ENCODE measurements at regions not wholly inside any gene's neighbourhood (a gene's known extent, or its start where the extent isn't known, plus 50 kb on each side); places are given as distances from the start of the nearest gene placed in this dataset.
"Not testable (repeated sequence)": the region's sequence is repeated elsewhere in the genome, so short reads cannot be mapped to it uniquely, and the experiment has no call there.

DNA sequence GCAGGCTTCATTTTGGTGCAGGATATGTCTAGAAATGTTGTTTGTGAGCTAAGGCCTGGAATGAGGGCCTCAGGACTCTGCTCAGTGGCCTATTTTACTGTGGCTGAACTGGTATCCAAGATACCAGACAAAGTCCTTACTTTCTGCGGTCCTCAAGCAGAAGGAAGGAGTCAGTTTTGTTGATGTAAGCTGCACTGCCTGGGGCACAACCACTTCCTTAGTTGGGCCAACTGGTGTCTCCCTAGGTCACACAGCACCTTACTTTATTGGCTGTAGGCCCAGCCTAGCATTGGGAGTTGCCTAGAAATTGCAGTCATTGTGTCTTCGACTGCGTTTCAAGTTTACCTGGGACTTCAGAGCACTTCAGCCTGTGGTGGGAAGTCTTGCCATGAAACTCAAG, 1322.7 kb downstream of the AMY1C start:
- Mint-ChIP-seq H3K4me1 (no peaks in the 10 kb centered on the region), H3K27me3 (no peaks in the 10 kb centered on the region), H3K9me3 (peaks cover 3% of the 10 kb centered on the region), H3K27ac (no peak overlapping the region), H3K36me3 (ENCODE audit: low read depth) (no peaks in the 10 kb centered on the region), H3K4me3 (no peak overlapping the region)
- intact Hi-C loops (cut with micrococcal nuclease), result no loop called here
- DNase-seq, result no peak

DNA sequence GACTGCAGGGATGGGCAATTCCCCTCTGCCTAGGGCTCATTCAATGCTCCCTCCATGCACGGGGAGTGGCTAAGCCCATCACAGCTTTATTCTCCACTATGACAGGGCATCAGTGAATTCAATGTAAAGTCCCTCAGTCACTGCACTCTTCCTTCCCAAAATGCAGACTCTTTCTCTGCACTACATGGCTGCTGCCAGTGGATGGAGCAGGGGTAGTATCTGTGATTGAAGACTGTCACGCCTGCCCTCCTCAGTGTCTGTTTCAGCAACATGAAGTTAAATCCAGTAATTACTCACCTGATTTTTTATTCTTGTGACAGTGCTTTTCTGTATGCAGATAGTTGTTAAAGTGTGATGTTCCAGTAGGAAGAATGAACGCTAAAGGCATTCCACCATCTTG, 1323.2 kb downstream of the AMY1C start:
- H3K27ac Mint-ChIP-seq, result no peak overlapping the region
- no peaks in the 10 kb centered on the region for H3K36me3 Mint-ChIP-seq (ENCODE audit: low read depth)
- H3K4me3 Mint-ChIP-seq, result no peak overlapping the region
- H3K4me1 Mint-ChIP-seq, result no peaks in the 10 kb centered on the region
- H3K27me3 Mint-ChIP-seq, result no peaks in the 10 kb centered on the region
- H3K9me3 Mint-ChIP-seq, result peaks cover 3% of the 10 kb centered on the region
- intact Hi-C loops (cut with micrococcal nuclease), result no loop called here
- DNase-seq, result no peak

DNA sequence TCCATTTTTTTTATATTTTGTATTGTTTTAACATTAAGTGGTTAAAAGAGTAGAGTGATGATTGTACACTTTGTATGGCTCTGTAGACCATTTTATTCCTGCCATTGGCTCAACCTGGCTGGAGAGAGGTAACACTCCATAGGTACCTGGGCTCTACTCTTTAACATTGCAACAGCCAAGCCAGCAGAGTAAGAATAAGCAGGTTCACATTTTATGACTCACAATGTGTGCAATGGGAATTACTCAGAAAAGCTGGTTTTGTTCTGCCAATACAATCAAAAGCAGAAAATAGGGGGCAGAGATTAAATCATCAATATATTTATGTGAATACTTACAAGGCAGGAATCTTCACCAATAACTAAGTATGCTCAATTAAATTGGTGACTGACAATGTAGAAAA, 1324.0 kb downstream of the AMY1C start:
- H3K4me3 Mint-ChIP-seq, result no peak overlapping the region
- no peaks in the 10 kb centered on the region for H3K27me3 Mint-ChIP-seq
- intact Hi-C loops (cut with micrococcal nuclease), result no loop called here
- DNase-seq, result no peak
- no peaks in the 10 kb centered on the region for H3K4me1 Mint-ChIP-seq
- no peaks in the 10 kb centered on the region for H3K36me3 Mint-ChIP-seq (ENCODE audit: low read depth)
- peaks cover 3% of the 10 kb centered on the region for H3K9me3 Mint-ChIP-seq
- no peak overlapping the region for H3K27ac Mint-ChIP-seq

DNA sequence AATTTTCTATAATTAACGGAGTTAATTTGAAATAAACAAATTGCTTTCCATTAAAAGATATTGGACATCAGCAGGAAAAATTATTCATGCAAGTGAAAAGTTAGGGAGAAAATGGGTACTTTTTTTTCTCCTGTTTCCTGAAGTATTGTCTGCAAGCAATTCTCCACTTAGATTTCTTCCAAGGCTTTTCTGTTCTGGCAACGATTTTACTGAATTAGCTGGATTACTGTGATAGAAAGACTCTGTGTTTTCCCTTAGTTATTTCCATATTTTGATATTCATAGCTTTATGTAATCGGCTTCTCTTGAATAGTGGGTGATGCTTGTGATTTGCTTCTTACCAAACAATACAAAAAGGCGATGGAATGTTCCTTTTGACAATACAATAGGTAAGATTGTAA, 1333.9 kb downstream of the AMY1C start:
- DNase-seq, result no peak
- no peaks in the 10 kb centered on the region for H3K4me1 Mint-ChIP-seq
- intact Hi-C loops (cut with micrococcal nuclease), result no loop called here
- H3K27me3 Mint-ChIP-seq, result no peaks in the 10 kb centered on the region
- no peaks in the 10 kb centered on the region for H3K9me3 Mint-ChIP-seq
- no peaks in the 10 kb centered on the region for H3K36me3 Mint-ChIP-seq (ENCODE audit: low read depth)
- no peak overlapping the region for H3K4me3 Mint-ChIP-seq
- H3K27ac Mint-ChIP-seq, result no peak overlapping the region

DNA sequence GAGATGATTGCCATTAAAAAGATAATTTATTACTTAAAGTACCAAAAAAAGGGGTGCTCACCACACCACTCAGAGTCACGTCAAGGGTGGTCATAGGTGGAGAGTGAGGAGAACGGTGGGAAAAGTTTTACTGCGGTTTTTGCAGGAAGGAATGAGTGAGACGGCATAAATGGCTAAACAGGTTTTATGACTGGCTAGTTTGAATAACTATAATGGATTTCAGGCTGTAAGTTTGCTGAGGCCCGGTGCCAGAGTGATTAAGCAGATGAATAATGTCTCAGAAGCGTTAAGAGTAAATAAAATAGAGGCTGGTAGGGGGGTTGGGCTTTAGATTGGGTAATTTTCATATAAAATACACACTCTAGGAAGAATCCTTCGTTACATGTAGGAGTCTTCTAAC, 1337.8 kb downstream of the AMY1C start:
- Mint-ChIP-seq H3K4me1 (no peaks in the 10 kb centered on the region), H3K36me3 (ENCODE audit: low read depth) (no peaks in the 10 kb centered on the region), H3K27ac (no peak overlapping the region), H3K27me3 (no peaks in the 10 kb centered on the region), H3K9me3 (no peaks in the 10 kb centered on the region), H3K4me3 (no peak overlapping the region)
- intact Hi-C loops (cut with micrococcal nuclease), result no loop called here
- no peak for DNase-seq

DNA sequence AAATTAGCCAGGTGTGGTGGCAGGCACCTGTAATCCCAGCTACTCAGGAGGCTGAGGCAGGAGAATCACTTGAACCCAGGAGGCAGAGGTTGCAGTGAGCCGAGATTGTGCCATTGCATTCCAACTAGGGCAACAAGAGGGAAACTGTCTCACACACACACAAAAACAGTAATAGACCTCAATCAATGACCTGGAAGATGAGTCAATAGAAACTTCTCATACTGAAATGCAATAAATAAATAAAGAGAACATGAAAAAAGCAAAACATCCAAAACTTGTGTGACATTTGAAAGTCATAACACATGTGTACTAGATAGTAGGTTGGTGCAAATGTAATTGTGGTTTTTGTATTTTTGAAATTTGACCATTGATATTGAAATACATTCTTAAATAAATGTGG, 1338.5 kb downstream of the AMY1C start:
- Mint-ChIP-seq H3K36me3 (ENCODE audit: low read depth) (no peaks in the 10 kb centered on the region), H3K4me3 (no peak overlapping the region), H3K27ac (no peak overlapping the region), H3K4me1 (no peaks in the 10 kb centered on the region), H3K9me3 (no peaks in the 10 kb centered on the region), H3K27me3 (no peaks in the 10 kb centered on the region)
- intact Hi-C loops (cut with micrococcal nuclease), result no loop called here
- no peak for DNase-seq

DNA sequence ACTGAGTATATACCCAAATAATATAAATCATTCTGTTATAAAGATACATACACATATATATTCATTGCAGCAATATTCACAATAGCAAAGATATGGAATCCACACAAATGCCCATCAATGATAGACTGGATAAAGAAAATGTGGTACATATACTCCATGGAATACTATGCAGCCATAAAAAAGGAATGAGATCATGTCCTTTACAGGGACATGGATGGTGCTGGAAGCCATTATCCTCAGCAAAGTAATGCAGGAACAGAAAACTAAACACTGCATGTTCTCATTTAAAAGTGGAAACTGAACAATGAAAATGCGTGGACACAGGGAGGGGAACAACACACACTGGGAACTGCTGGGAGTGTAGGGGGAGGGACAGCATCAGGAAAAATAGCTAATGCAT, 1344.2 kb downstream of the AMY1C start:
- H3K36me3 Mint-ChIP-seq (ENCODE audit: low read depth); H3K4me1 Mint-ChIP-seq; DNase-seq; H3K27me3 Mint-ChIP-seq; H3K4me3 Mint-ChIP-seq; intact Hi-C loops (cut with micrococcal nuclease); H3K27ac Mint-ChIP-seq; H3K9me3 Mint-ChIP-seq: not testable (repeated sequence)

DNA sequence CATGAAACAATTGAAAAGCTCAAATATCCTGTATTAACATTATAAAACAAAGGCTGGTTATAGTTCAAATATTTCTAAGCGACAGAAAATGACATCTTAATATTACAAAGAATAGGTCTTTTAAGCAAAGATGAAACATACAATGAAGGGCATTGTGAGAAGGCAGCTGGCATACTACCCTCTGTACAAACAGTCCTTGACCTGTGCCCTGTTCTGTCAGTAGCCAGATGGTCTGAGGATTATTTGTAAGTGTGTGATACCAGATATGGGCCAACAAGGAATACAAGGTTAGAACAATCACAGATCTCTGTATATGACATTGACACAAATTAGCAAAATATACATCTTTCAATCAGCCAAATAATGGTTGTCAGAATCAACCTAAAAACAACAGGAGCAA, 1350.4 kb downstream of the AMY1C start:
- intact Hi-C loops (cut with micrococcal nuclease), result no loop called here
- no peaks in the 10 kb centered on the region for H3K27me3 Mint-ChIP-seq
- no peaks in the 10 kb centered on the region for H3K4me1 Mint-ChIP-seq
- no peak for DNase-seq
- no peak overlapping the region for H3K4me3 Mint-ChIP-seq
- H3K36me3 Mint-ChIP-seq (ENCODE audit: low read depth), result no peaks in the 10 kb centered on the region
- no peak overlapping the region for H3K27ac Mint-ChIP-seq
- H3K9me3 Mint-ChIP-seq, result no peaks in the 10 kb centered on the region

DNA sequence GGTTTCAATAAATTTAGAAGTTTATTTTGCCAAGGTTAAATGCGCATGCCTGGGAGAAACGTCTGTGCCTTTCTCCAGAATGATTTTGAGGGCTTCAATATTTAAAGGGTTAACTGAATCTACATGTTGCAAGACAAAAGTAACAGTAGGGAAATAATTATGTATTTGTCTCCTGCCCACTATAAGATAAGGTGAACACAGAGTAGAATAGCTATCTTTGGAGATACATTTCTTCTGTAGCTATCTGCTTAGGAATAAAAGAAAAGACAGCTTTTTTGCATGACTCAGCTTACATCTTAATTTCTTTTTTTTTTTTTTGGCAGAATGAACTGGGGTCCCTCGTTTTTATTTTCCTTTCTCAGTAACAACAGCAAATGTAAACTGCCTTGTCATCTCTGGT, 1351.6 kb downstream of the AMY1C start:
- Mint-ChIP-seq H3K27me3 (no peaks in the 10 kb centered on the region), H3K4me1 (no peaks in the 10 kb centered on the region), H3K27ac (no peak overlapping the region), H3K9me3 (no peaks in the 10 kb centered on the region), H3K4me3 (no peak overlapping the region), H3K36me3 (ENCODE audit: low read depth) (no peaks in the 10 kb centered on the region)
- intact Hi-C loops (cut with micrococcal nuclease), result no loop called here
- DNase-seq, result no peak

DNA sequence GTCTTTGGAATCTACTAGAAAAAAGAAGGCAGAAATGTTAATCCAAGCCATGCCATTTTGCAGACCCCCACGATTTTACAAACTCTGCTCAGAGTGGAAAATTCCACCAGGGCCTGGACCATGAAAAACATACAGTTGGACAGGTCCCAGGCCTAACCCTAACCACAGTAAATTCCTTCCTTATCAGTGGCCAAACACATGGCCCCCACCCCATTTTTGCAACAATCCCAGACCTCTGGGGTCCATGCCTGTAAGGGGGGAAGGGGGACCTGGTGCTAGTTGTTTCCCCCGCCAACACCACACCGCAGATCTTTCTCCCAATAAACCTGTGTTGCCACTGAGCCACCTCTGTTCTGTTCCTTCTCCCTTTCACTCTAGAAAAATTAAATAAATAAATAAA, 1352.7 kb downstream of the AMY1C start:
- intact Hi-C loops (cut with micrococcal nuclease), result no loop called here
- H3K36me3 Mint-ChIP-seq (ENCODE audit: low read depth), result no peaks in the 10 kb centered on the region
- no peak for DNase-seq
- H3K27ac Mint-ChIP-seq, result no peak overlapping the region
- no peak overlapping the region for H3K4me3 Mint-ChIP-seq
- no peaks in the 10 kb centered on the region for H3K4me1 Mint-ChIP-seq
- H3K9me3 Mint-ChIP-seq, result no peaks in the 10 kb centered on the region
- no peaks in the 10 kb centered on the region for H3K27me3 Mint-ChIP-seq

DNA sequence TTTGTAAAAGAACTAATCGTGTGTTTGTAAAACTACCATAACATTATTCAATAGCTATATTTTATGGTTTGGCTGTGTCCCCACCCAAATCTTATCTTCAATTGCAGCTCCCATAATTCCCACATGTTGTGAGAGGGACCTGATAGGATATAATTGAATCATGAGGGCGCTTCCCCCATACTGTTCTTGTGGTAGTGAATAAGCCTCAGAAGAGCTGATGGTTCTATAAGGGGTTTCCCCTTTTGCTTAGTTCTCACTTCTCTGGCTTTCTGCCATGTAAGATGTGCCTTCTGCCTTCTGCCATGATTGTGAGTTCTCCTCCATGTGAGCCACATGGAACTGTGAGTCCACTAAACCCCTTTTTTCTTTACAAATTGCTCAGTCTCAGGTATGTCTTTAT, 1372.3 kb downstream of the AMY1C start:
- Mint-ChIP-seq H3K36me3 (ENCODE audit: low read depth) (no peaks in the 10 kb centered on the region), H3K4me1 (no peaks in the 10 kb centered on the region), H3K4me3 (no peak overlapping the region), H3K9me3 (peaks cover 8% of the 10 kb centered on the region), H3K27me3 (no peaks in the 10 kb centered on the region), H3K27ac (no peak overlapping the region)
- DNase-seq, result no peak
- intact Hi-C loops (cut with micrococcal nuclease), result no loop called here

DNA sequence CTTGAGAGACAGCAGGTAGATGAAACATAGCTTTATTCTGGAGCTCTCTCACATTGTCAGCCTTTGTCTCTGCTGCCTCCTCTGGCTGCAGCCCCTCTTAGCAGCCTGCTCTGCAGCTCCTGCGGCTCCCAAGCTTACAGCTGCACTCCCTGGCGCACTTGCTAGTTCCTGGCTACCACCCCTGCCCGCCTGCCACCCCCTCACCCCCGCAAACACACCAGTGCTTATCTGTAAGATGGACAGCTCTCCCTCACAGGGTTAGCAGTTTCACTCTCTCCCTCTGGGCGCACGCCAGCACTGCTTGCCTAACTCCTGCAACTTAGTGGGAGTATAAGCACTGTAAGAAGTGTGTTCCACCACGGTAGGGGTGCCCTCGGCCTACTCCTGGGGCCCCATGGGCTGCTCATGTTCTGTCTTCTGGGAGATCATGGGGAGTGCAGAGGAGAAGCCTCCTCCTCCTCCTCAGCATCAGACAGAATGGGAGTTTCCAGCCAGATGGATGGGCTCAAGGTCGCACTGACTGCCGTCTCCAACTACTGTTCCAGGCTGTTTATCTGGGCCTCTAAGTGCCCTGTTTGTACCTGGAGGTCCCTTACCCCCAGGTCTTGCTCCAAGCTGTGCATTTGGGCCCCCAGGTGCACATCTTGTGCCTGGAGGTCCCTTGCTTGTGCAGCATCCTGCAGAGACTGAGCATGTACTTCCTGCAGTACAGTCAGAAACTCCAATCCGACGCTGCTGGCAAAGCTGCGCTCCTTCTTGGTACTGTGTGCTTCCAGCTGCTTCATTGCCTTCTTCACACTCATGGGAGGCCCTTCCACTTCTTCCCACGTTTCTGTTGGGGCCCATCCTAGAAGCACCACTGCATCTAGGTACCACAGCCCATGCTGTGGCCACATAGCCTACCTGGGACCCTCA, 1388.1 kb downstream of the AMY1C start:
- Mint-ChIP-seq H3K27me3 (no peaks in the 10 kb centered on the region), H3K4me1 (no peaks in the 10 kb centered on the region), H3K27ac (no peak overlapping the region), H3K9me3 (peaks cover 8% of the 10 kb centered on the region), H3K36me3 (ENCODE audit: low read depth) (no peaks in the 10 kb centered on the region), H3K4me3 (no peak overlapping the region)
- intact Hi-C loops (cut with micrococcal nuclease), result no loop called here
- no peak for DNase-seq

DNA sequence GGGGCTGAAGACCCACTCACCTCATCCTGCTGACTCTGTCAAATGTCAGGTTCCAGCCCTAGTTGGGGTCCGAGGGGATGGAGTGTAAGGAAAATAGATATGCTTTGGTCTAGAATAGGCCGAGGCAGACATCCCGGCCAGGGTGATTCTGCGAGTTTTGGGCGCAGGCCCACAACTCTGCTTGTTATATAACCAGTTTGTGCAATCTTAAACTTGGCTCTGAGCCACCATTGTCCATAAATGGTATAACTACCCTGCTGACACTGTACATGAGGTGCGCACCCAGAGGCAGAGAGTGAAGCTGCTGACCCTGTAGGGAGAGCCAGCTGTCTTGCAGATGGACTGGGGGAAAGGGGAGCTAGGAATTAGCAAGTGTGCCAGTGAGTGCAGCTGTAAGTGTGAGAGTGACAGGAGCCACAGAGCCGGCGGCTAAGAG, 1388.8 kb downstream of the AMY1C start:
- intact Hi-C loops (cut with micrococcal nuclease), result no loop called here
- no peaks in the 10 kb centered on the region for H3K27me3 Mint-ChIP-seq
- no peak overlapping the region for H3K27ac Mint-ChIP-seq
- no peak overlapping the region for H3K4me3 Mint-ChIP-seq
- H3K36me3 Mint-ChIP-seq (ENCODE audit: low read depth), result no peaks in the 10 kb centered on the region
- DNase-seq, result no peak
- H3K4me1 Mint-ChIP-seq, result no peaks in the 10 kb centered on the region
- peaks cover 8% of the 10 kb centered on the region for H3K9me3 Mint-ChIP-seq

DNA sequence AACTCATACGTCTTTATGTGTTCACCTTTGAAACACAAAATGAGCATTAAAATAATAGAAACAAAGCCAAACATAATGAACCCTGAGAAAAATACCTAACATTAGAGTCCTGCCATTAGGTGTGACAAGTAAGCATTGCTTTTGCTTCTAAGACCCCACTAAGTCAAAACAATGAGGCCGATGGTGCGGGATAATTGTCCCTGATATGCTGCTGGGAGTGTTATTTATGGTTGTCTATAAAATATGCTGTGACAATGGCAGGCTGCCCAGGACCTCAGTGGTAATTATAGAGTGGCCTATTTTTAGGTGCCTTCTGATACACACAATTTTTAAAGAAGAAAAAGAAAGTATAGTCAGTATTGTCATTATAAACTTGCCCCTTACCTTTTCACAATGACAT, 1423.1 kb downstream of the AMY1C start:
- intact Hi-C loops (cut with micrococcal nuclease), result no loop called here
- no peak for DNase-seq
- no peak overlapping the region for H3K4me3 Mint-ChIP-seq
- H3K27ac Mint-ChIP-seq, result no peak overlapping the region
- no peaks in the 10 kb centered on the region for H3K9me3 Mint-ChIP-seq
- no peaks in the 10 kb centered on the region for H3K36me3 Mint-ChIP-seq (ENCODE audit: low read depth)
- no peaks in the 10 kb centered on the region for H3K4me1 Mint-ChIP-seq
- no peaks in the 10 kb centered on the region for H3K27me3 Mint-ChIP-seq

DNA sequence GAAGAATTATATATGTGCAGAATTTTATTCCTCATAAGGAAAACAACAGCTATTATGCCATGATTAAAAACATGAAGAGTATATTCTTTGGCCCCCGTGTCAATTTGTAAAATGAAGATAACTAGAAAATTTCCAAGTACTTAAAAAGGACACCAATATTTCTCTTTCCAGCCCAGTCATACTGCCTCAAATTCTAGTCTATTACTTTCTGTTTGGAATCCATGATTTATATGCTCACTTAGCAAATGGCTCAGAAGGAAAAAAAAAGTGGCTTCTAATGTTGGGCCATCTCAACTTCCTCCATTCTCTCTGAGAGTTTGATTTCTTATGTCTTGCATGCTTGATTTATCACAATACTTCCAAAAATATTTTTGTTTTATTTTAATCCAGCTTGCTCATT, 1431.1 kb downstream of the AMY1C start:
- intact Hi-C loops (cut with micrococcal nuclease), result no loop called here
- Mint-ChIP-seq H3K27ac (no peak overlapping the region), H3K4me1 (no peaks in the 10 kb centered on the region), H3K36me3 (ENCODE audit: low read depth) (no peaks in the 10 kb centered on the region), H3K4me3 (no peak overlapping the region), H3K9me3 (no peaks in the 10 kb centered on the region), H3K27me3 (no peaks in the 10 kb centered on the region)
- DNase-seq, result no peak

All from activated CD4-positive, alpha-beta T cell treated with anti-CD3 and anti-CD28 coated beads, Interleukin-2, amount 10 ng/mL, durations not matched to agents 24 days and 14 days (primary cell).